Neutrophil (primary cell): ENCODE measurements at regions not wholly inside any gene's neighbourhood (a gene's known extent, or its start where the extent isn't known, plus 50 kb on each side); places are given as distances from the start of the nearest gene placed in this dataset.

ENCODE experiments used
- H3K27ac ChIP-seq: fragments of 200-600 bp; sonication (generic); 2 replicates; pipeline ENCODE4 v1.5.1; 2016; ENCODE audit warnings: mild to moderate bottlenecking, moderate library complexity
- H3K27me3 ChIP-seq: fragments of 200-600 bp; sonication (generic); 2 replicates; pipeline ENCODE4 v1.6.0; 2016; ENCODE audit warnings: mild to moderate bottlenecking
- H3K36me3 ChIP-seq: fragments of 200-600 bp; sonication (generic); 2 replicates; pipeline ENCODE4 v1.5.1; 2017
- H3K4me1 ChIP-seq, 2 experiments: fragments of 200-600 bp in 1 of 2; sonication (generic) in 1 of 2; 1 replicate in 1 of 2; 2 replicates in 1 of 2; pipeline versions ENCODE4 v1.5.1 to v1.6.1; 2013 to 2016; ENCODE audit warnings: low read depth in 1 of 2, low read length in 1 of 2, mild to moderate bottlenecking in 1 of 2, moderate library complexity in 1 of 2; ENCODE audit not compliant: control insufficient read depth in 1 of 2, insufficient read depth in 1 of 2
- H3K4me3 ChIP-seq, 2 experiments: fragments of 200-600 bp in 1 of 2; sonication (generic) in 1 of 2; 1 replicate in 1 of 2; 2 replicates in 1 of 2; pipeline ENCODE4 v1.5.1; 2013 to 2016; ENCODE audit warnings: low read depth in 1 of 2, low read length in 1 of 2, mild to moderate bottlenecking in 1 of 2, moderate library complexity in 1 of 2
- H3K9me3 ChIP-seq: fragments of 200-600 bp; sonication (generic); 2 replicates; pipeline ENCODE4 v1.5.1; 2016
- TF ChIP-seq, protein P1 (sequence below): fragments of 200-600 bp; sonication (generic); IDR thresholded peaks from 2 replicates; pipeline ENCODE4 v1.5.1; 2016; ENCODE audit warnings: antibody characterized with exemption

DNA sequence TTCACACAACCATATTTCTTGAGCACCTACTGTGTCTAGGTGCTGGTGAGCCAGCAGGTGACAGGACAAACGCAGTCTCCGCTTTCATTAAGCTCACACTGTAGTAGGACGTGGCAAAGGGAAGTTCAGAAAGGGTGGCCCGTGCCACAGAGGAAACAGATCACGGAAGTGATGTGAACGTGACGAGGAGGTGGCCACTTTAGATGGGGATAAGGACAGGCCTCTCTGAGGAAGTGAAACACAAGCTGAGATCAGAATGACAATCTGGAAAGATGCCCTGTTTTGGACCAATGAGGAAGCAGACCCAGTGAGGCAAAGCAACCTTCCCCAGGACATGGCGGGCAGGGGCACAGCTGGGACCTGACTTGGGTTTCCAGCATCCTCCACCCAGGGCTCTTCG, 127.4 kb upstream of the PRMT8 start:
- no peaks in the 10 kb centered on the region for H3K9me3 ChIP-seq
- no peak overlapping the region for H3K27ac ChIP-seq
- TF ChIP-seq, protein P1, sequence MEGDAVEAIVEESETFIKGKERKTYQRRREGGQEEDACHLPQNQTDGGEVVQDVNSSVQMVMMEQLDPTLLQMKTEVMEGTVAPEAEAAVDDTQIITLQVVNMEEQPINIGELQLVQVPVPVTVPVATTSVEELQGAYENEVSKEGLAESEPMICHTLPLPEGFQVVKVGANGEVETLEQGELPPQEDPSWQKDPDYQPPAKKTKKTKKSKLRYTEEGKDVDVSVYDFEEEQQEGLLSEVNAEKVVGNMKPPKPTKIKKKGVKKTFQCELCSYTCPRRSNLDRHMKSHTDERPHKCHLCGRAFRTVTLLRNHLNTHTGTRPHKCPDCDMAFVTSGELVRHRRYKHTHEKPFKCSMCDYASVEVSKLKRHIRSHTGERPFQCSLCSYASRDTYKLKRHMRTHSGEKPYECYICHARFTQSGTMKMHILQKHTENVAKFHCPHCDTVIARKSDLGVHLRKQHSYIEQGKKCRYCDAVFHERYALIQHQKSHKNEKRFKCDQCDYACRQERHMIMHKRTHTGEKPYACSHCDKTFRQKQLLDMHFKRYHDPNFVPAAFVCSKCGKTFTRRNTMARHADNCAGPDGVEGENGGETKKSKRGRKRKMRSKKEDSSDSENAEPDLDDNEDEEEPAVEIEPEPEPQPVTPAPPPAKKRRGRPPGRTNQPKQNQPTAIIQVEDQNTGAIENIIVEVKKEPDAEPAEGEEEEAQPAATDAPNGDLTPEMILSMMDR, result no peak
- peaks cover 84% of the 10 kb centered on the region for H3K27me3 ChIP-seq
- no peaks in the 10 kb centered on the region for H3K36me3 ChIP-seq
- no peaks in the 10 kb centered on the region for H3K4me1 ChIP-seq
- no peak overlapping the region for H3K4me3 ChIP-seq

DNA sequence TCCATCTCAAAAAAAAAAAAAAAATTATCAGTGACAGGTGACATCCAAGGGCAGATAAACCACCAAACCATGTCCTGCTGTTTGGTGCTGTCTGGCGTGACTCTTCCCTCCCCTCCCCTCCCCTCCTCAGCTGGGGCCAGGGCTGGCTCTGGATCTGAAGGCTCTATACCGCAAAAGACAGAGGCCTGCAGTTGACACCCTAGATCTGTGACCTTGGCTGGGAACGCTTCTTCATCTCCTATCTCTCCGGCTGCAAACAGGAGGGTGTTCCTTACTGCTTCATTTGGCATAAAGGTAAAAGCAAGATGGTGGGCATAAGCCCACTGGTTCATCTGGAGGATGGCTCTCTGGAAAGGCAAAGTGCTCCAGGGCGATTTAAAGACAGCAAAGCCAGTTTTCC, 126.8 kb upstream of the PRMT8 start:
- Histone ChIP-seq H3K9me3 (no peaks in the 10 kb centered on the region), H3K27me3 (peaks cover 90% of the 10 kb centered on the region), H3K36me3 (no peaks in the 10 kb centered on the region), H3K4me1 (no peaks in the 10 kb centered on the region), H3K4me3 (no peak overlapping the region), H3K27ac (no peak overlapping the region)
- TF ChIP-seq, protein P1, result no peak

DNA sequence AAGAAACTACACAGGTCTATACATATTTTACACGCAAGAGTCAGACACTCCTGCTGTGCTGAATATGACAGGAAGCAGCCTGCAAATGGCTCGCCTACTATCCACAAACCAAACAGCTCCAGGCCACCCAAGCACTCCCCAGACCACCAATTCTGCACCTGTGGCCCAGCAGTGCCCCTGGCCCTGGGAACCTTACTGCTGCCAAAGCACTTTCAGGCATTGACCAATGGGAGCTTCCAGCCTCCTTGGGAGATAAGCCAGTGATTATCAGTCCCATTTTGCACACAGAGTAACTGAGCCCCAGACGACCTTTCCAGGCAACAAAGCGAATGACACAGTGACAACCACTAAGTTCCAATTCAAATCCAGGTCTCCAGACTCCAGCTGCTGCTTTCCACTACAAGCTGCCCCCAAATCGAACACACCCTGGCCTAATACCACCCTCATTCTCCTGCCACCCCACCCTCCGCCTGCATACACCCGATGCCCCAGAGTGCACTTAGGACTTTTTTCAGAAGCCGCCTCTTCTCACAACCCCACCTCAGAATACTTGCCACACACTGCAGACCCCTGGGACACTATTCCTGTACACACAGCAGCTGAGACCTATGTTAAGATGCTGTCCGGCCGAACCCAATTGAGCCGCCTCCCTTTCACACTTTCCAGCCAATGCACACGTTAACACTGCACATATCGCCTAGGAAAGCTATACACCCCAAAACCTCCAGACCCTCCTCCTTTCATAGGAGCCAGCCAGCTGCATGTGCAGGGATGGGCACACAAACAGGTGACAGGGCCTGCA, 126.1 kb upstream of the PRMT8 start:
- Histone ChIP-seq H3K9me3 (no peaks in the 10 kb centered on the region), H3K36me3 (no peaks in the 10 kb centered on the region), H3K27me3 (peaks cover 92% of the 10 kb centered on the region), H3K4me1 (no peaks in the 10 kb centered on the region), H3K4me3 (no peak overlapping the region), H3K27ac (no peak overlapping the region)
- TF ChIP-seq, protein P1, result no peak

DNA sequence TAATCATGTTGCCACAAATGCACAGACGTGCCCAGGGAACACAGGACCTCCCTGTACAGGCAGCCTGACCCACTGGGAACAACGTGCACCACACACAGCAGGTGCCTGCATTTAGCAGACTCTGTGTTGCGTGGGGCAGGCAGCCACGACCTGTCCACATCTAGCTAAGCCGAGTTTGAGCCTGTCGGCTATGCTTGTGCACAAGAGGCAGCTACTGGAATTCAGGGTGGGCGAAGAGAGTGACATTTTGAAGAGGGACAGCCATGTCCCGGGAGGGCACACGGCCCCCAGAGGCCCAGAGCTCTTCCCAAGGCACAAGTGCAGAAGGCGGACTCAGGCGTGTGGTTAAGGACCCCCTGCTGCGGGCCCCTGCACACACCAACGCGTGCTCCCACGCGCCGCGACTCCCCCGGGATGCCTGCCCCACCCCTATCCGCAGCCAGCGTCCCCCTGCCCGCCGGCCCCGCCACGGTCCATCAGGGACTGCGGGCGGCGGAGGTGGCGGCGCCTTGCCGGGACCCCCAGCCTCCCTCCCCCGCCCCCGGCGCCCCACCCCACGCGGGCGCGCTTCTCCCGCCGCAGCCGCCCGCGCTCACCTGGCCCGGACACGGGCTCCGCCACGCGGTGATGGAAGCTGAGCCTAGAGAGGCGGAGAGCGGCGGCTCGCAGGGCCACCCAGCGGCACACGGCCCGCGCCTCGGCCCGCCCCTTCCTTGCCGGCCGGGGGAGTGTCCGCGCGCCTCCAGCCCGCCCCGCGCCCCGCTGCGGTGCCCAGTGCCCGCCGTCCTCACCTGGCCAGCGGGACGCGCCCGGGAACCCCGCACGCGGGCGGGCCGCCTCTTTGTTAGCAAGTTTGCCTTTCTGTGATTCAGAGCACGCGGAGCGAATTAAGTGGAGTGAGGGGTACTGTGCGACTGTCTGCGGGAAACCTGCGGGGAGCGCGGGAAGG, 125.3 kb upstream of the PRMT8 start:
- TF ChIP-seq, protein P1, result no peak
- Histone ChIP-seq H3K27me3 (peaks cover 92% of the 10 kb centered on the region), H3K9me3 (no peaks in the 10 kb centered on the region), H3K4me1 (no peaks in the 10 kb centered on the region), H3K4me3 (no peak overlapping the region), H3K27ac (no peak overlapping the region), H3K36me3 (no peaks in the 10 kb centered on the region)

DNA sequence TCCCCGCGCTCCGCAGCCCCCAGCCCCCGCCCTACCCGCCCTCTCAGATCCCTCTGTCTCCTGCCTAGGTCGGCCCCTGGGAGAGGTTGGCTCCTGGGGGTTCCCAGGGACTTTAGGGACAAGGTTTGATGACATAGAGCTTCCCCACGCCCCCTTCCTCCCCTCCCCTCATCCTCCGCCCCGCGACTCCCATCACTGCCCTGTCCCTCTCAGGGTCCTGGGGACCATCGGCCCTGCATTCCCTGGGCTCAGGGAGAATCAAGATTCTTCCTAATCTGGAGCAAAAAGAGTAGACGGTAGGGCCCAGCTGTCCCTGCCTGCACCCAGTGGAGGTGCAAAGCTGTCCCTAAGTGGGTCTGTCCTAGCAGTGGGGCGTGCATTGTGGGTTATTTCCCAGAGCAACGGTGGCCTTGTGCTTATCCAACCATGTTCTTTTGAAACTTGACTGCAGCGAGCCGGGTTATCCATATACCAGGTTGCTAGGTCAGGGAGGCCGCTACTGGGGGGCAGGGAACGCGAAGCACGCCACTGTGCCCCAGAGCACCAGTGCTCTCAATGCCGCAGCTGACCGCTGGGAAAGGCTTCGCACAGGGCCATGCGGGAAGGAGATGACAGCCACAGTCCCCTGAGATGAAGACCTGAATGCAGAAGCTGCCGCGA, 124.4 kb upstream of the PRMT8 start:
- H3K27me3 ChIP-seq, result peaks cover 92% of the 10 kb centered on the region
- TF ChIP-seq, protein P1, result no peak
- no peaks in the 10 kb centered on the region for H3K4me1 ChIP-seq
- no peak overlapping the region for H3K27ac ChIP-seq
- no peaks in the 10 kb centered on the region for H3K36me3 ChIP-seq
- no peaks in the 10 kb centered on the region for H3K9me3 ChIP-seq
- no peak overlapping the region for H3K4me3 ChIP-seq
